Fibroblast of peridontal ligament (primary cell): ENCODE measurements at regions not wholly inside any gene's neighbourhood (a gene's known extent, or its start where the extent isn't known, plus 50 kb on each side); places are given as distances from the start of the nearest gene placed in this dataset.
A peak's percentile ranks its signal among the peaks of the same experiment; 100 is the strongest.

ENCODE experiments used
- DNase-seq: peaks from one replicate; pipeline ENCODE4 v3.0.0-alpha.2; 2010; ENCODE audit errors: extremely low read depth

DNA sequence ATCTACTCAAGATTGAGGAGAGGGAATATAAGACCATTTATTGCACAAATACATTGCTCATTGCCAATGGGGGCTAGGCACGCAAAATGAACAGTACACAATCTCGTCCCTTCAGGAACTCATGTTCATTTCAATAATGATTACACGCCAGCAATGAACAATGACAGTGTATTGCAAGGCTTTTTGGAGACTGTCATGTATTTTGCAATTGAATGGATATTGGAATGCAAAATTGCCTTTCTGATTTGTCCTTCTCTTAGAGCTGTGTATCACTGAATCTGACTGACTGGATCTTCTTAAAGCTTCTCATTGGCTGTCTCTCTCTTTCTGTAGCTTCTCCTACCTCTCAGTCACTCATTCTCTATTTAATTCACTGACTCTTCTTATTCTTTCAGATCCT lies 400.2 kb upstream of the DCN start:
- DNase-seq = no peak

DNA sequence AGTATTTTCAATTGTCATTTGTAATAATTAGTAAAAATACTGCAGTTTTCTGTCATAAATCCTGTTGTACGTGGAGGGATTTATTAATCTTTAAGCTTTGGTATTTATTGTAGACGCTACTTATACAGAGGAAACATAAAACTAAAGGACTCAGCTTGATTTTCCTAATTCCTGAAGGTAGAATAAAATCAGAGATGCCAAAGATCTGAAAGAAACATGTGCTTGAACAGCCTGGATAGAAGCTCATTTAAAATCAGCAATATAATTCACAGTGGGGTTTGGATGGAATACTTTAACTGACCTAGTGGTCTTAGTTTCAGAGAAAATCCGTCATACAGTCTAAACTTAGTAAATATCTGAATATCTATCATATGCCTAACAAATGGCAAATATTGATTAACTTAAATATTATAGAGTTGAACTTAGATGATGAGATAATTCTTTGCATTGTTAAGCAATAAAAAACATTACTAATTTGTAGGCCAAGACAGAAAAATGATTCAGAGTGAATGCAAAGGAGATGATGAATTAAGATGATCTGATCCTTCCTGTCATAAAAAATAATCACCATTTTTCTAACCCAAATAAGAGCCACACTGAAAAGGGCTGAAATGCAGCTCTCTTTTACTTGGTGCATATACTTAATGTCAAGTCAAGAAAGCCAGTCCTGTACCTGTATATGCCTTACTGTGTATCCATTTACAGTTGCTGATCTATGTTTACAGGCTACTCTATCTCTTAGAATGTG lies 397.1 kb upstream of the DCN start:
- no peak for DNase-seq

GRCh38 chr12:91577586-91578539 lies 395.2 kb upstream of the DCN start:
- DNase-seq = peak; percentile 73

DNA sequence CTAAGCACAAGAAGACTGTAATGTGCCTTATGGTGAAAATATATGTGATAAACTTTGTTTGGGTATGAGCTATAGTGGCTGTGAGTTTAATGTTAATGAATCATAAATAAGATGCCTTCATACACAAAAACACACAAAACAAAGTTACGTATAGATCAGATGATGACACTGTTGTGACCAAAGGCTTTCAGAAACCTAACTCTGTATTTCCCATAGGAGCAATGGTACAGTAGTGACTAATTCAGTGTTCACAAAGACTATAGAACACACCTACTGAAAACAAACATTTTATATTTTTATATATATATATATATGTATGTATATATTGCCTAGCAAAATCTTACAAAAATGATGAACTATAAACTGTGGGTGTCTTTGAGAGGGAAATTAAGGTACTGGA lies 393.8 kb upstream of the DCN start:
- no peak for DNase-seq

GRCh38 chr12:91575630-91576029 lies 393.0 kb upstream of the DCN start:
- DNase-seq = no peak

- no peak for DNase-seq
Observed at GRCh38 chr12:91574975-91575374, 392.4 kb upstream of the DCN start.

- peak; percentile 44 for DNase-seq
Observed at GRCh38 chr12:91574391-91574790, 391.8 kb upstream of the DCN start.

GRCh38 chr12:91572869-91573268 lies 390.3 kb upstream of the DCN start:
- no peak for DNase-seq

GRCh38 chr12:91567100-91567485 lies 384.5 kb upstream of the DCN start:
- DNase-seq = no peak

DNA sequence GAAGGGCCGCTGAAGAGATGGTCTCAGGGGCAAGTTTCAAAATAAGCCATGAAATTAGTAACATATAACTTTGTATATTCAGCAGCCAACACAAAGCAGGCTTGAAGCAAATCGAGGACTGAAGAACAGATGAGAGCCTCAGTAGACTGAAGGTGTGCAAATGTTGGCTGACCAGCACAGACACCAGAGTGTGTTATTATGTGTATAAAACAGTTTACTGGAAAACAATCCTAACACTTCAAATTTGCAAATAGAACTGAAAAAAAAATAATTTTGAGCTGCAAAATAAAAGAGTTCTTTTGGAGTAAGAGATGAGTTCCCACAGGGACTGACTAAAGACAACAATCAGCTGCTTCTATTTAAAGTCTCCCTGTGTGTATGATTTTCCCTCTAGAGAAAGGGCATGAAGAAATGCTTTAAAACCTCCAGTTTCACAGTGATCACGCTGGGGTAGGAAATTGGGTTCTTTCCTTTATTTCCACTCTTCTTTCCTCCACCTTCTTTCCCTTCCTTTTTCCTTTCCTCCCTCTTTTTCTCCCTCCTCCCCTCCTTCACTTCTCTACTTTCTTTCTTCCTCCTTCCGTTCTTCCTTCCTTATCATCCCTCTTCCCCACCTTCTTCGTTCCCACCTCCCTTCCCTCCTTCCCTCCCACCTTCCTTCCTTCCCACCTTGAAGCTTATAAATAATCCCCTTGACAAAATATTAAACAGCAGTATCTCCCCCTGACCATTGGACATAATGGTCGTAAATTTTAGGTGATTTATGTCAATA lies 383.9 kb upstream of the DCN start:
- no peak for DNase-seq

DNA sequence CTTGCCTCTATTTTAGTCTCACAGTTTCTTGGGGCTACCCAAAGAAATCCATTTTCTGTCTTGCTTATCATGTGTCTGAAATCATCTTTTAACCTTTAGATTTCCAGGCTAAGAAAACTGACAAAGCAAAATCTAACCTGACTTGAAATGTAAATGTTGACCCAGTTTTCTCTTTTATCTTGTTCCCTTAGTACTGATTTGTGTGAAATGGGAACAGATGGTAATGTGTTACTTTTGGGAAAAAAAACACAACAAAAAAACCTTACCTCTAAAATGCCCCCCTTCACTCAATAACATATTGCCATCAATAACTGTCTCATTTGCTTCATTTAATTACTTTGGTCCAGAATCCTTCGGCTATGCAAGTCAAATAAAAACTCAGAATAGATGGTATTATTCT lies 383.2 kb upstream of the DCN start:
- DNase-seq = no peak

DNA sequence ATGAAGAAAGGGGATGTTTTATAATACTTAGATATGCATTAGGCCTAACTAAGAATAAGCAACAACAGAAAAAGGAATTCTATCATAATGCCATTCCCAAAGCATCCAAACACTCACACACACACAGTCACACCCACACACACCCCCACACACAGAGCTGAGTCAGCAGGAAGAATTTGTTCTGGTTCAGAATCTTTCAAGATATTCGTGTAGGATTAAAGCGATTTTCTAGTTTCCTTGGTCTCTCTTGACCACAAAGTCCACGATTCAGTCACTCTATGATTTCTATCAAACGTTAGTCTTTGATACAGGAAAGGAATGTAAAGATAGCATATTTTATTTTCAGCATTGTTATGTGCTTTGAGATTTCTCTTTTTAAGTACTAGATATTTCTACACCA lies 382.6 kb upstream of the DCN start:
- peak; percentile 33 for DNase-seq

DNA sequence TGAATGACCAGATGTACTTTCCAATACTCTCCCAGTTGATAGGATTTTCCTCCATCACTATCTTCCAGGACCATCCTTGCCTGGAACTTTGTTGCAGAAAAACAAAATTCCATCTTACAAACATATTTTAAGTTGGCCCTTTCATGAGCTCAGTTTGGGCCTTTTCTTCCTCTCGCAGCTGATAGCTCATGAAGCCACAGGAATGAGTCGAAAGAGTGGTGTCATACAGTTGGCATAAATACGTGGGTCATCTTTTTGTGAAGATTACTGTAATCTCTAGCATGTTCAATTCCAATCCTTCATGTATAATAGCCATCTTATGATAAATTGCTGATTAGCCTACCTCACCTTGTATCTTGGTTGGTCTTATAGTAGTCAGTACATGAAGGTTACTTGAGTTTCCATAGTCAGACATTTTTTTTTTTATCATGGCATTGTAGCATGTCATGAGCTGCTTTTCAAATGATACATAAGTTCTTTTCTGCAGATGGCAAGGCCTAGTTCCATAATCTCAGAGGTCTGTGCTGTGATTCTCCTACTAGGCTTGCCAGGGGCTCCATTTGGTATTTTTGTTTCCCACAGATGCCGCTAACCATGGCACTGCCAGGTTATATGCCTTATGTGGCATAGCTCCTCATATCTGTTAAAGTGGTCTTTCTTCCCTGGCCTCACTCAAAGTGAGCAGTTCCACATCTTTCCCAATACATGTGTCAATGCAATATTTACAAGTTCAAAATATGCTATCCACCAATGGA lies 380.6 kb upstream of the DCN start:
- no peak for DNase-seq

DNA sequence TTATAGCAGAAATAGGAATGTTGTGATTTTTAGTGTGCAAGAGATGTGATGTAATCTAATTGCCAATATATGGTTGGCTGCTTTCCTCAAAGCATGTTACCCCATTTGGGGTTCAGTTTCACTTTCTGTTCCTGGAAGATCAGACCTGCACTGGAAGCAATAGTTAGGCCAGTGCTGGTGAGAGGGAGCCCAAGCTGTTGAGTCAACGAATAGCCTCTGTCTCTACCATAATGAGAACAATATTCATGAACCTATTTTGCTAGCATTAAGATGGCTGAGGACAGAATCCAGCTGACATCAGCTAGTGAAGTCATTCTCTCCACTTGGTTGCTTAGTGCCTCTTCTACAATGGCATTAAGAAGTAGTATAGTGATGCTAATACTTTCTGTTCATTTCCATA lies 379.9 kb upstream of the DCN start:
- peak; percentile 58 for DNase-seq

- DNase-seq = no peak
Observed at GRCh38 chr12:91561958-91562325, 379.3 kb upstream of the DCN start.

- DNase-seq = peak; percentile 47
Observed at GRCh38 chr12:91561301-91561957, 378.8 kb upstream of the DCN start.

DNA sequence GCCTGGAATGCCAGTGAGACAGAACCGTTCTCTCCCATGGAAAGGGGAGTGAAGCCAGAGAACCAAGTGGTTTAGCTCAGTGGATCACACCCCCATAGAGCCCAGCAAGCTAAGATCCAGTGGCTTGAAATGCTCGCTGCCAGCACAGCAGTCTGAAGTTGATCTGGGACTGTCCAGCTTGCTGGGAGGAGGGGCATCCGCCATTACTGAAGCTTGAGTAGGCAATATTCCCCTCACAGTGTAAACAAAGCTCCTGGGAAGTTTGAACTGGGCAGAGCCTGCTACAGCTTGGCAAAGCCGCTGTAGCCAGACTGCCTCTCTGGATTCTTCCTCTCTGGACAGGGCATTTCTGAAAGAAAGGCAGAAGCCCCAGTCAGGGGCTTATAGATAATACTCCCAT lies 374.3 kb upstream of the DCN start:
- no peak for DNase-seq

GRCh38 chr12:91555436-91556415 lies 373.1 kb upstream of the DCN start:
- no peak for DNase-seq

DNA sequence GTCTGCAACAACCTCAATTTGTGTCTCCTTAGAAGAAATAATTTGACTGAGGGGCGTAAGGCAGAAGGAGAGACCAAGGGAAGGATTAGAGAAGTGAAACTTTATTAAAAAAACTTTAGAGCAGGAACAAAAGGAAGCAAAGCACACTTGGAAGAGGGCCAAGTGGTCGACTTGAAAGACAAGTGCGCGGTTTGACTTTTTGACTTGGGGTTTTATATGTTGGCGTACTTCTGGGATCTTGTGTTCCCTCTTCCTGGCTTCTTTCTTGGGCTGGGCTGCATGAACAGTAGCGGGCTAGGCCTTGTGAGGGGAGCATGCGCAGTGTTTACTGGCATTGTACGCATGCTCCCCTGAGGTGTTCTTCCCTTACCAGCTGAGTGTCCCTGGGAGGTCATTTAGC lies 369.3 kb upstream of the DCN start:
- no peak for DNase-seq

DNA sequence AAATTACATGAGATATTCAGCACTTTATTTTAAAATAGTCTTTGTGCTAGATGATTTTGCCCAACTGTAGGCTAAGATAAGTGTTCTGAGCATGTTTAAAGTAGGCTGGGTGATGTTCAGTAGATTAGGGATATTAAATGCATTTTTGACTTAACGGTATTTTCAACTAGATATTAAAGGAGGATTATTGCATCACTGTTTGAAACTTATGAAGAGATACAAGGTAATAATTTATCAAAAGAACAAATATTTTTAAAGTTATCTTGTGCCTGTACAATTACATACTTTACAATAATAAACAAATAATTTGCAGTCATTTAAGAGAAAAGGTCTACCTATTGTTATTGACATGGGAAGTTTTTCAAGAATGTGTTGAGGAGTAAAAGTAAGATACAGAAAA lies 368.6 kb upstream of the DCN start:
- DNase-seq = no peak
